K562 (cell line): ENCODE measurements at regions not wholly inside any gene's neighbourhood (a gene's known extent, or its start where the extent isn't known, plus 50 kb on each side); places are given as distances from the start of the nearest gene placed in this dataset.

Experiments used
- ATAC-seq: fragments of 200-7000 bp; cut with Tn5 transposase; 3 replicates; pipeline ENCODE4 v1.9.1; 2020; ENCODE audit warnings: moderate library complexity
- BruUV-seq: library from RNA; stranded (reverse); fragments of 400-500 nt; replicated peaks from 2 replicates; lab custom pipeline; 2021; lab: Mats Ljungman, UMichigan
- CTCF ChIA-PET: fragments of 300-600 bp; formaldehyde crosslinking; extraction: SDS; loops from one replicate; lab custom pipeline; 2021; ENCODE audit warnings: low intra/inter-chr PET ratio; lab: Yijun Ruan, JAX
- POLR2A ChIA-PET: fragments of 300-600, 350-650 bp; sonication (Branson Sonifier 250); formaldehyde crosslinking; extraction: SDS; loops from one replicate; lab custom pipeline; 2021; ENCODE audit warnings: antibody characterized with exemption, inconsistent platforms; lab: Yijun Ruan, JAX
- DNase-seq, 4 experiments: peaks; one replicate each; pipeline versions ENCODE4 v3.0.0 to v3.0.0-alpha.2; 2011 to 2018; ENCODE audit warnings: low spot score in 3 of 4, mixed read lengths in 3 of 4; ENCODE audit errors: extremely low read depth in 1 of 4
- FAIRE-seq: peaks from 2 replicates; lab custom pipeline; 2011; peaks lifted over from hg19 to GRCh38; lab: Jason Lieb, UNC
- H2AFZ ChIP-seq: 2 replicates; pipeline ENCODE4 v1.6.0; 2011; ENCODE audit warnings: low read depth, low read length, control low read depth, inconsistent platforms
- H3K27ac ChIP-seq: fragments of 200-600 bp; 3 replicates; pipeline ENCODE4 v1.8.0; 2011; ENCODE audit warnings: low read depth, mild to moderate bottlenecking, control low read depth, inconsistent platforms, low read length, moderate library complexity, mixed read lengths; ENCODE audit errors: extremely low read depth
- H3K27me3 ChIP-seq, 2 experiments: fragments of 300-600 bp in 1 of 2; 2 replicates in 1 of 2; 3 replicates in 1 of 2; pipeline versions ENCODE4 v1.6.0 to v1.8.0; 2011; ENCODE audit warnings: inconsistent platforms in 2 of 2, low read length in 2 of 2, mild to moderate bottlenecking in 1 of 2, mixed read lengths in 1 of 2, moderate library complexity in 1 of 2; ENCODE audit not compliant: control insufficient read depth in 2 of 2, insufficient read depth in 2 of 2
- H3K36me3 ChIP-seq: fragments of 300-600 bp; 3 replicates; pipeline ENCODE4 v1.8.0; 2011; ENCODE audit warnings: mild to moderate bottlenecking, low read length, inconsistent platforms; ENCODE audit not compliant: control insufficient read depth, insufficient read depth
- H3K4me1 ChIP-seq, 2 experiments: fragments of 200-600 bp in 1 of 2; replicated peaks in 1 of 2; 2 replicates in 1 of 2; 3 replicates in 1 of 2; pipeline versions ENCODE4 v1.5.1 to v1.8.0; 2011; ENCODE audit warnings: inconsistent platforms in 2 of 2, low read length in 2 of 2, mild to moderate bottlenecking in 1 of 2, mixed read lengths in 1 of 2, moderate library complexity in 1 of 2; ENCODE audit not compliant: control insufficient read depth in 2 of 2, insufficient read depth in 2 of 2
- H3K4me2 ChIP-seq: 2 replicates; pipeline ENCODE4 v1.6.1; 2011; ENCODE audit warnings: low read length, control low read depth, inconsistent platforms, mixed read lengths; ENCODE audit not compliant: insufficient read depth
- H3K4me3 ChIP-seq: fragments of 200-600 bp; sonication (generic), shearing (Covaris generic); 2 replicates; pipeline ENCODE4 v1.5.1; 2016; ENCODE audit warnings: control low read depth, inconsistent platforms
- H3K79me2 ChIP-seq: fragments of 200-600 bp; 3 replicates; pipeline ENCODE4 v1.8.0; 2011; ENCODE audit warnings: low read length, inconsistent platforms; ENCODE audit not compliant: control insufficient read depth, insufficient read depth
- H3K9ac ChIP-seq, 2 experiments: 2 replicates each; pipeline versions ENCODE4 v1.6.0 to v1.6.1; 2011; ENCODE audit warnings: low read depth in 2 of 2, low read length in 2 of 2, control low read depth in 1 of 2, inconsistent platforms in 1 of 2, mild to moderate bottlenecking in 1 of 2, mixed read lengths in 1 of 2; ENCODE audit not compliant: insufficient read depth in 1 of 2
- H3K9me1 ChIP-seq: one replicate; pipeline ENCODE4 v1.6.0; 2011; ENCODE audit warnings: inconsistent platforms, mild to moderate bottlenecking, low read length, moderate library complexity; ENCODE audit not compliant: control insufficient read depth, insufficient read depth
- H3K9me3 ChIP-seq: replicated peaks from 2 replicates; pipeline ENCODE4 v1.5.1; 2011; ENCODE audit warnings: low read depth, low read length, inconsistent platforms; ENCODE audit not compliant: control insufficient read depth, insufficient read depth
- H4K20me1 ChIP-seq: replicated peaks from 2 replicates; pipeline ENCODE4 v1.6.1; 2011; ENCODE audit warnings: low read length, inconsistent platforms, mixed read lengths; ENCODE audit not compliant: control insufficient read depth, insufficient read depth
- BMI1 ChIP-seq: fragments of 150-350 bp; IDR thresholded peaks from 2 replicates; pipeline ENCODE4 v1.6.1; 2014; ENCODE audit warnings: low read length
- BRCA1 ChIP-seq, 2 experiments: fragments of 450-650 bp in 1 of 2; sonication (generic) in 1 of 2; formaldehyde crosslinking in 1 of 2; IDR thresholded peaks; 2 replicates each; pipeline versions ENCODE4 v1.5.0 to v1.6.1; 2017 to 2020; ENCODE audit warnings: mild to moderate bottlenecking in 1 of 2, missing genetic modification reagents in 1 of 2
- CBFB ChIP-seq: sonication (generic); formaldehyde crosslinking; IDR thresholded peaks from 2 replicates; pipeline ENCODE4 v1.4.0; 2020; ENCODE audit warnings: mild to moderate bottlenecking, missing genetic modification reagents
- CHD4 ChIP-seq: fragments of 200-600 bp; sonication (generic); IDR thresholded peaks from 3 replicates; pipeline ENCODE4 v1.6.1; 2012; ENCODE audit warnings: low read depth, mild to moderate bottlenecking, mixed read lengths, low read length, inconsistent platforms; ENCODE audit not compliant: insufficient read depth, insufficient replicate concordance, poor library complexity, severe bottlenecking
- COPS2 ChIP-seq: fragments of 450-650 bp; conservative IDR thresholded peaks from 2 replicates; pipeline ENCODE4 v1.6.1; 2016; ENCODE audit warnings: mild to moderate bottlenecking, moderate library complexity
- CREM ChIP-seq: IDR thresholded peaks from 2 replicates; pipeline ENCODE4 v1.6.1; 2014; ENCODE audit warnings: antibody characterized with exemption, low read depth
- ESRRA ChIP-seq: fragments of 450-650 bp; IDR thresholded peaks from 2 replicates; pipeline ENCODE4 v1.6.1; 2014; ENCODE audit warnings: low read depth, mild to moderate bottlenecking, moderate library complexity, borderline replicate concordance
- FOXA3 ChIP-seq, 2 experiments: fragments of 450-650 bp in 1 of 2; sonication (generic) in 1 of 2; formaldehyde crosslinking; IDR thresholded peaks in 1 of 2; conservative IDR thresholded peaks in 1 of 2; 2 replicates each; pipeline versions ENCODE4 v1.4.0 to v1.8.0; 2020 to 2022; ENCODE audit warnings: mild to moderate bottlenecking in 2 of 2, missing genetic modification reagents in 1 of 2
- HMBOX1 ChIP-seq: sonication (generic); IDR thresholded peaks from 2 replicates; pipeline ENCODE4 v1.6.1; 2016
- ILK ChIP-seq: fragments of 450-650 bp; IDR thresholded peaks from 2 replicates; pipeline ENCODE4 v1.6.1; 2016; ENCODE audit warnings: missing genetic modification characterization, low read depth, mild to moderate bottlenecking, missing compliant biosample characterization, moderate library complexity, borderline replicate concordance
- KDM4B ChIP-seq, 2 experiments: fragments of 450-650 bp in 1 of 2; sonication (generic) in 1 of 2; IDR thresholded peaks; 2 replicates each; pipeline ENCODE4 v1.6.1; 2016 to 2017; ENCODE audit warnings: borderline replicate concordance in 2 of 2, antibody characterized with exemption in 1 of 2, low read depth in 1 of 2, mild to moderate bottlenecking in 1 of 2
- KLF10 ChIP-seq: fragments of 250-450 bp; sonication (Bioruptor Pico); IDR thresholded peaks from 2 replicates; pipeline ENCODE4 v1.6.1; 2021; ENCODE audit warnings: matching md5 sums
- RBBP5 ChIP-seq: fragments of 200-600 bp; sonication (generic); IDR thresholded peaks from 2 replicates; pipeline ENCODE4 v1.6.1; 2012; ENCODE audit warnings: borderline replicate concordance, mild to moderate bottlenecking, low read length, control low read depth, inconsistent platforms; ENCODE audit not compliant: insufficient read depth, poor library complexity, severe bottlenecking
- SNAPC5 ChIP-seq: fragments of 250-450 bp; sonication (Bioruptor Pico); IDR thresholded peaks from 2 replicates; pipeline ENCODE4 v1.8.0; 2021; ENCODE audit warnings: moderate library complexity, mild to moderate bottlenecking, inconsistent platforms
- XRCC5 ChIP-seq: fragments of 200-400 bp; formaldehyde crosslinking; IDR thresholded peaks from 2 replicates; pipeline ENCODE4 v1.6.1; 2017; ENCODE audit warnings: low read depth, mild to moderate bottlenecking, low read length
- ZNF165 ChIP-seq: fragments of 250-450 bp; sonication (Bioruptor Pico); IDR thresholded peaks from 2 replicates; pipeline ENCODE4 v1.4.0; 2020; ENCODE audit warnings: borderline replicate concordance
- WGBS: fragments of 100-300 bp; shearing (Covaris generic); methylation state at CpG from one replicate; pipeline ENCODE4 v1.1.6; 2016; ENCODE audit warnings: low coverage, mixed read lengths; ENCODE audit not compliant: insufficient coverage; ENCODE audit errors: missing lambda C conversion rate; 5-methylcytosine and 5-hydroxymethylcytosine counted together
- in situ Hi-C: fragments of 300-500 bp; cut with MboI; formaldehyde crosslinking; loops from 4 replicates; pipeline ENCODE4 v1.15.0; 2018; ENCODE audit warnings: inconsistent platforms, mixed read lengths
- intact Hi-C: fragments of 100-400 bp; cut with micrococcal nuclease; formaldehyde crosslinking; loops from 2 replicates; pipeline ENCODE4 v1.14.2; 2022

GRCh38 chr4:169815606-169816005 is 57.9 kb upstream of the HPF1 start:
- Histone ChIP-seq H3K4me2 (no peak overlapping the region), H3K27me3 (peaks cover 0 to 4% of the 10 kb centered on the region in 2 experiments; a peak in 1 of 5 replicates), H3K9me1 (no peaks in the 10 kb centered on the region), H3K9ac (no peak overlapping the region), H3K4me1 (no peaks in the 10 kb centered on the region), H4K20me1 (no peaks in the 10 kb centered on the region), H3K27ac (no peak overlapping the region), H3K9me3 (no peaks in the 10 kb centered on the region), H2AFZ (no peak overlapping the region), H3K36me3 (no peaks in the 10 kb centered on the region), H3K4me3 (no peak overlapping the region), H3K79me2 (no peaks in the 10 kb centered on the region)
- DNase-seq: no peak
- intact Hi-C loops (no loop called here), in situ Hi-C loops (no loop called here)
- TF ChIP-seq RBBP5: no peak
- no peak for TF ChIP-seq BRCA1 (IDR thresholded peaks at IDR 0.05)
- TF ChIP-seq BRCA1 (CRISPR knock-in tag; IDR thresholded peaks at IDR 0.05): no peak
- TF ChIP-seq CHD4: no peak
- no peak for TF ChIP-seq ILK
- no peak for TF ChIP-seq ZNF165 (CRISPR knock-in tag)
- CTCF ChIA-PET: no interaction called here
- no peak for ATAC-seq
- WGBS: 2% methylated on average over 3 of the region's 3 CpGs
- BruUV-seq: no TSS peak
- POLR2A ChIA-PET: no interaction called here
- no peak for FAIRE-seq

- WGBS: 0% methylated on average over 2 of the region's 2 CpGs
- Histone ChIP-seq H3K9me3 (no peaks in the 10 kb centered on the region), H3K36me3 (no peaks in the 10 kb centered on the region), H3K4me2 (no peak overlapping the region), H4K20me1 (no peaks in the 10 kb centered on the region), H3K4me3 (no peak overlapping the region), H3K27ac (no peak overlapping the region), H3K27me3 (peaks cover 0 to 4% of the 10 kb centered on the region in 2 experiments; a peak in 1 of 5 replicates), H3K9ac (no peak overlapping the region), H2AFZ (no peak overlapping the region), H3K4me1 (no peaks in the 10 kb centered on the region), H3K79me2 (no peaks in the 10 kb centered on the region), H3K9me1 (no peaks in the 10 kb centered on the region)
- intact Hi-C loops: loop anchor here (5.0 kb wide), 1 partner anchor 216 kb away; the partner anchor contains the start of gene MFAP3L
- POLR2A ChIA-PET: interaction anchor here (0.6 to 0.9 kb wide), 2 partner anchors 31 to 37 kb away, joined by 3 to 4 read pairs; no protein-coding TSS in a partner anchor
- no peak for DNase-seq
- BruUV-seq: no TSS peak
- FAIRE-seq: no peak
- in situ Hi-C loops: no loop called here
- CTCF ChIA-PET: no interaction called here
- no peak for ATAC-seq
- TF ChIP-seq ESRRA: no peak
- 0 out of 2 replicates have a peak, but pooled peaks have one; percentile 21 for TF ChIP-seq CREM
- TF ChIP-seq CBFB (CRISPR knock-in tag): no peak
- TF ChIP-seq FOXA3 (CRISPR knock-in tag; conservative IDR thresholded peaks at IDR 0.05 in 1 of 2, IDR thresholded peaks at IDR 0.05 in 1 of 2): no peak
- no peak for TF ChIP-seq KLF10
- no peak for TF ChIP-seq ZNF165 (CRISPR knock-in tag)
- no peak for TF ChIP-seq COPS2
- no peak for TF ChIP-seq BMI1
- TF ChIP-seq XRCC5: no peak
- no peak for TF ChIP-seq HMBOX1
- no peak for TF ChIP-seq SNAPC5 (CRISPR knock-in tag)
- no peak for TF ChIP-seq KDM4B (IDR thresholded peaks at IDR 0.05; ENCODE audit: borderline replicate concordance in 2 of 2, low read depth in 1 of 2)
These were observed 53.7 kb upstream of the HPF1 start for GRCh38 chr4:169811476-169811875.
